C4-2B (cell line): ENCODE measurements at regions not wholly inside any gene's neighbourhood (a gene's known extent, or its start where the extent isn't known, plus 50 kb on each side); places are given as distances from the start of the nearest gene placed in this dataset.

Source experiments
- ZFX ChIP-seq: fragments of 450-650 bp; IDR thresholded peaks from 2 replicates; pipeline ENCODE4 v1.6.1; 2017
- TF ChIP-seq, protein P1 (sequence below): fragments of 450-650 bp; conservative IDR thresholded peaks from 2 replicates; pipeline ENCODE4 v1.5.1; 2017; ENCODE audit warnings: mild to moderate bottlenecking

DNA sequence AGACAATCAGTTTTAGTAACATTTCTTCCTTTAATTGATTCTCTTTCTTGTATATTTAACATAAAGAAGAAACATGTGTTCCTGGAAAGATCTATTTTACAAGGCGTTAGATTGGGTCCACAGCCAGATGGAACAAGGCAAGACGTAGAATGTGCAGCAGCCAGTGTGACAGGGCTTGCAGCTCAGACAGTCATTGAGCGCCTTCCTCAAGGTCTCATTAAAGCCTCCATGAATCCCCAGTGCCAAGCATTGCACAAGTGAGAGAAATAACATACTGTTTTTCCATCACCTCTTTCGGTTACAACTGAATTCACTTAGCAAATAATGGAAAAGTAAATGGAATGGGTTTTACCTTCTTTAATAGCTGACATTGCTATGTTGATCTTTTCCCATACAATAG lies 292.5 kb downstream of the USP46 start:
- TF ChIP-seq, protein P1, sequence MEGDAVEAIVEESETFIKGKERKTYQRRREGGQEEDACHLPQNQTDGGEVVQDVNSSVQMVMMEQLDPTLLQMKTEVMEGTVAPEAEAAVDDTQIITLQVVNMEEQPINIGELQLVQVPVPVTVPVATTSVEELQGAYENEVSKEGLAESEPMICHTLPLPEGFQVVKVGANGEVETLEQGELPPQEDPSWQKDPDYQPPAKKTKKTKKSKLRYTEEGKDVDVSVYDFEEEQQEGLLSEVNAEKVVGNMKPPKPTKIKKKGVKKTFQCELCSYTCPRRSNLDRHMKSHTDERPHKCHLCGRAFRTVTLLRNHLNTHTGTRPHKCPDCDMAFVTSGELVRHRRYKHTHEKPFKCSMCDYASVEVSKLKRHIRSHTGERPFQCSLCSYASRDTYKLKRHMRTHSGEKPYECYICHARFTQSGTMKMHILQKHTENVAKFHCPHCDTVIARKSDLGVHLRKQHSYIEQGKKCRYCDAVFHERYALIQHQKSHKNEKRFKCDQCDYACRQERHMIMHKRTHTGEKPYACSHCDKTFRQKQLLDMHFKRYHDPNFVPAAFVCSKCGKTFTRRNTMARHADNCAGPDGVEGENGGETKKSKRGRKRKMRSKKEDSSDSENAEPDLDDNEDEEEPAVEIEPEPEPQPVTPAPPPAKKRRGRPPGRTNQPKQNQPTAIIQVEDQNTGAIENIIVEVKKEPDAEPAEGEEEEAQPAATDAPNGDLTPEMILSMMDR = no peak
- no peak for TF ChIP-seq ZFX
